Astrocyte (in vitro differentiated cells and primary cell): ENCODE measurements at regions not wholly inside any gene's neighbourhood (a gene's known extent, or its start where the extent isn't known, plus 50 kb on each side); places are given as distances from the start of the nearest gene placed in this dataset.
"Not testable (repeated sequence)": the region's sequence is repeated elsewhere in the genome, so short reads cannot be mapped to it uniquely, and the experiment has no call there.

Experiments used
- DNase-seq: peaks from one replicate; pipeline ENCODE4 v3.0.0-alpha.2; 2010; ENCODE audit warnings: low read depth
- FAIRE-seq: peaks from 2 replicates; lab custom pipeline; 2011; peaks lifted over from hg19 to GRCh38; lab: Jason Lieb, UNC
- H2AFZ ChIP-seq: 2 replicates; pipeline ENCODE4 v1.6.0; 2012; ENCODE audit warnings: low read depth, low read length, inconsistent platforms
- H3K27ac ChIP-seq: 2 replicates; pipeline ENCODE4 v1.5.1; 2011; ENCODE audit warnings: low read depth, low read length, inconsistent platforms
- H3K27me3 ChIP-seq: 2 replicates; pipeline ENCODE4 v1.6.0; 2011; ENCODE audit warnings: low read length, inconsistent platforms; ENCODE audit not compliant: insufficient read depth
- H3K36me3 ChIP-seq: 2 replicates; pipeline ENCODE4 v1.5.1; 2011; ENCODE audit warnings: low read length, inconsistent platforms; ENCODE audit not compliant: insufficient read depth
- H3K4me1 ChIP-seq: 2 replicates; pipeline ENCODE4 v1.5.1; 2011; ENCODE audit warnings: low read length, inconsistent platforms; ENCODE audit not compliant: insufficient read depth
- H3K4me2 ChIP-seq: 2 replicates; pipeline ENCODE4 v1.6.0; 2012; ENCODE audit warnings: low read length, inconsistent platforms
- H3K4me3 ChIP-seq: 2 replicates; pipeline ENCODE4 v1.5.1; 2011; ENCODE audit warnings: low read depth, mild to moderate bottlenecking, low read length, inconsistent platforms; ENCODE audit not compliant: insufficient read depth
- H3K79me2 ChIP-seq: 2 replicates; pipeline ENCODE4 v1.6.0; 2012; ENCODE audit warnings: mild to moderate bottlenecking, low read length, inconsistent platforms; ENCODE audit not compliant: insufficient read depth
- H3K9ac ChIP-seq: 2 replicates; pipeline ENCODE4 v1.6.0; 2012; ENCODE audit warnings: mild to moderate bottlenecking, low read length, inconsistent platforms
- H3K9me3 ChIP-seq: 2 replicates; pipeline ENCODE4 v1.5.1; 2012; ENCODE audit warnings: low read depth, mild to moderate bottlenecking, low read length, inconsistent platforms; ENCODE audit not compliant: insufficient read depth
- H4K20me1 ChIP-seq: 2 replicates; pipeline ENCODE4 v1.6.0; 2012; ENCODE audit warnings: low read length, inconsistent platforms; ENCODE audit not compliant: insufficient read depth
- H3K27ac Mint-ChIP-seq: one replicate; pipeline ENCODE4 v1.8.0; 2021; ENCODE audit warnings: mild to moderate bottlenecking, mixed read lengths; ENCODE audit not compliant: unreplicated experiment
- H3K27me3 Mint-ChIP-seq: one replicate; pipeline ENCODE4 v1.8.0; 2021; ENCODE audit warnings: low read depth, mixed read lengths; ENCODE audit not compliant: unreplicated experiment
- H3K36me3 Mint-ChIP-seq: one replicate; pipeline ENCODE4 v1.8.0; 2021; ENCODE audit warnings: low read depth, mixed read lengths; ENCODE audit not compliant: unreplicated experiment
- H3K4me1 Mint-ChIP-seq: one replicate; pipeline ENCODE4 v1.8.0; 2021; ENCODE audit warnings: low read depth, mixed read lengths; ENCODE audit not compliant: unreplicated experiment
- H3K4me3 Mint-ChIP-seq: one replicate; pipeline ENCODE4 v1.8.0; 2021; ENCODE audit warnings: mild to moderate bottlenecking, moderate library complexity, mixed read lengths; ENCODE audit not compliant: unreplicated experiment
- H3K9me3 Mint-ChIP-seq: one replicate; pipeline ENCODE4 v1.8.0; 2021; ENCODE audit warnings: mild to moderate bottlenecking, mixed read lengths; ENCODE audit not compliant: unreplicated experiment
- EZH2 ChIP-seq: IDR thresholded peaks from 2 replicates; pipeline ENCODE4 v1.6.1; 2012; ENCODE audit warnings: mild to moderate bottlenecking, low read length, inconsistent platforms; ENCODE audit not compliant: insufficient read depth
- TF ChIP-seq, protein P1 (sequence below): IDR thresholded peaks from 2 replicates; pipeline ENCODE4 v1.5.1; 2011; ENCODE audit warnings: low read depth, mild to moderate bottlenecking, inconsistent platforms, low read length, moderate library complexity; ENCODE audit not compliant: insufficient read depth

DNA sequence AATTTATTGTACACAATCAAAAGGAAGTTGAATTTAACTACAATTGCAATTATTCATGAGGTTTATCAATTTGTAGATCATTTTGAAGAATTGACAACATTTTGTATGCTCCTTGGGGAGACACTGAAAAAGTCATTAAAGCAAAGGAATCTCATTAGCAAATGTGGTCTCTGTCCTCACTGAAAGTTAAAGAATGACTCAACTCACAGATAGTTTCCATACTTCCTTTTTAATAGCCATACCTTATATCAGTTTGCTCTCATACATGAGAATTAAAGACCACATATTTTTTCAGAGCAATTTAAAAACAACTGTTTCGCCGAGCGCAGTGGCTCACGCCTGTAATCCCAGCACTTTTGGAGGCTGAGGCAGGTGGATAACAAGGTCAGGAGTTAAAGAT is 55.1 kb upstream of the KIF2A start:
- H3K27ac Mint-ChIP-seq, H4K20me1 ChIP-seq, H3K9ac ChIP-seq, H3K36me3 ChIP-seq, H3K4me3 Mint-ChIP-seq, H3K27ac ChIP-seq, H3K9me3 ChIP-seq, H3K36me3 Mint-ChIP-seq, H3K4me2 ChIP-seq, H3K27me3 Mint-ChIP-seq, H3K27me3 ChIP-seq, FAIRE-seq, H3K4me1 Mint-ChIP-seq, H3K79me2 ChIP-seq, H3K9me3 Mint-ChIP-seq, H3K4me3 ChIP-seq, H2AFZ ChIP-seq, H3K4me1 ChIP-seq, DNase-seq: not testable (repeated sequence)

DNA sequence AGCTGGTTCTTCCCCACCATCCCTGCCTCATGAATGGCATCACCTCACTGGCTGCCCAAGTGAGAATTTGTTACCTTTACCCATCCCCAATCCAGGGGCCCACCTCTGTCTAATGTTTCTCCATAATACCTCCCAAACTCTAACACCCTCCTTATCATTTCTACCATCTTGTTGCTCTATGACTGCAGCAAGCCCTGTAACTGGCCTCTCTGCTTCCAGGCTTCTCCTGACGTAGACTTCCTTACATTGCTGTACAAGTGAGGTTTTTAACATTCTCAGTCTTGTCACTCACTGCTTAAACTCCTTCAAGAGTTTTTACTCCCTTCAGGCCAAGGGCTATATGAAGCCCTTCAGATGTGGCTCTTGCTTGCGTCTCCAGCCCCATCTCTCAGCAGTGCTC is 53.5 kb upstream of the KIF2A start:
- not testable (repeated sequence) for H4K20me1 ChIP-seq, DNase-seq, H3K27ac ChIP-seq, H3K4me2 ChIP-seq, H3K27me3 Mint-ChIP-seq, H3K4me3 Mint-ChIP-seq, H3K9ac ChIP-seq, H3K36me3 ChIP-seq, H2AFZ ChIP-seq, FAIRE-seq, H3K4me1 Mint-ChIP-seq, H3K79me2 ChIP-seq, H3K27ac Mint-ChIP-seq, H3K9me3 ChIP-seq, H3K36me3 Mint-ChIP-seq, H3K9me3 Mint-ChIP-seq, H3K4me3 ChIP-seq, H3K27me3 ChIP-seq, H3K4me1 ChIP-seq

DNA sequence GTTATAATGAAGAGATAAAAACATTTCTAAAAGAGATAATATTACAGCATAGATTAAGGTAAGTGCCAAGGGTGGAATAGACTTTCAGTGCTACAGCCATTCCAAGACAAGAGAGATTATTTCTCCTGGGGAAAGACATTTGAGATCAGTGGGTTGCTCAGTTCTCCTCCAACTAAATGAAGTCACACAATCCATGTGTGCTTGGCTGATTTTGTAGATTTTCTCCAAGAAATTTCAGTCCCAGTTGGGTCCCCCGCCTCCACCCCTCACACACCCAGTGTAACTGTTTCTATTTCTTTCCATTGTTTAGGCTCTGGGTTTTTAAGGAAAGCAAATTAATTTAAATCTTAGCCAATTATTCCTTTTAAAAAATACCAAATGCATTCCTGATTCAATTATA is 50.5 kb upstream of the KIF2A start:
- H3K9ac ChIP-seq, H3K4me3 ChIP-seq, H3K27me3 ChIP-seq, DNase-seq, H3K79me2 ChIP-seq, H3K4me1 Mint-ChIP-seq, H3K4me2 ChIP-seq, FAIRE-seq, H3K27me3 Mint-ChIP-seq, H3K9me3 Mint-ChIP-seq, H3K36me3 ChIP-seq, H2AFZ ChIP-seq, H3K4me1 ChIP-seq, H3K4me3 Mint-ChIP-seq, H3K9me3 ChIP-seq, H3K27ac Mint-ChIP-seq, H3K27ac ChIP-seq, H4K20me1 ChIP-seq, H3K36me3 Mint-ChIP-seq: not testable (repeated sequence)

DNA sequence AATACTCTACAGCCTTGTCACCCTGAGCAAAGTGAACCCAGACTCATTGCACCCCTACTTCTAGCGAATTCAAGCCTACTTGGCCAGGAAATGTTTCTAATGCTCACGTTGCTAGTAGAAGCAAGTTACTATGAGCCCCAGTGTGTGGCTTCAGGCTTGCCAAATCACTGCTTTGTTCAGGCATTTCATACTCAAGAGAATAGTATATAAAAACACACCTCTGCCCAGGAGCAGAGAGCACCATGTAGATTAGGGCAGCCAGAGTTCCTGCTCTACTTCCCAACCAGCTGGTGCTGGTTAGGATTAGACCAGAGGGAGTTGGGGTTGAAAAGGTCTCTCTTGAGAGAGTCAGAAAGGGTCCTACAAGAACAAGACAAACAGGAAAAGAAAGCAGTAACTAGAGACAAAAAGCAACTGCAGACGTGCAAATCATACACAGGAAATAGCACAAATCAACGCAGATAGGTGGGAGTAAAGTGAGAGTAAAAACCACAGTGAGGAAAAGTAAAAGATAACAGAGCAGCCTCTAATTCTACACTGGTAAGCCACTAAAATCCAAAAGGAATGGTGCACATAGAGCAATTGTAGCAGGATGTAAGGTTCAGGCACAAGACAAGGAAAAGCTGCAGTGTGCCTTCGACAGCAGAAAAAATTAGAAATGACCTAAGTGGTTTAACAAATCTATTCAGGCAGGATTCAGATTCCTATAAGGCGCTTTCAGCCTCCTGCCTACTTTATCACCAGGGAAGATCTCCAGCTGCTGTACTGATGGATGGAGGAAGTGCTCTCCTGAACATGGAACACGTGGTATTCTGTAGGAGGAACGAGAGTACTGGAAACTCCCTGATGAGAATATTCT is 49.6 kb upstream of the KIF2A start:
- H3K4me3 Mint-ChIP-seq: no peak overlapping the region
- no peaks in the 10 kb centered on the region for H3K36me3 Mint-ChIP-seq

More for the DNA sequence above, 49.6 kb upstream of the KIF2A start:
- H3K9me3 ChIP-seq: no peaks in the 10 kb centered on the region
- H3K4me2 ChIP-seq: no peak overlapping the region
- peaks cover 6% of the 10 kb centered on the region for H3K4me1 Mint-ChIP-seq
- DNase-seq: no peak
- H3K27me3 Mint-ChIP-seq: peaks cover 3% of the 10 kb centered on the region
- H3K27ac Mint-ChIP-seq: no peak overlapping the region
- H3K79me2 ChIP-seq: no peaks in the 10 kb centered on the region
- no peaks in the 10 kb centered on the region for H4K20me1 ChIP-seq
- H3K4me3 ChIP-seq: no peak overlapping the region
- no peak overlapping the region for H3K9ac ChIP-seq
- no peaks in the 10 kb centered on the region for H3K36me3 ChIP-seq
- H3K27me3 ChIP-seq: no peaks in the 10 kb centered on the region
- TF ChIP-seq EZH2: no peak
- TF ChIP-seq, protein P1, sequence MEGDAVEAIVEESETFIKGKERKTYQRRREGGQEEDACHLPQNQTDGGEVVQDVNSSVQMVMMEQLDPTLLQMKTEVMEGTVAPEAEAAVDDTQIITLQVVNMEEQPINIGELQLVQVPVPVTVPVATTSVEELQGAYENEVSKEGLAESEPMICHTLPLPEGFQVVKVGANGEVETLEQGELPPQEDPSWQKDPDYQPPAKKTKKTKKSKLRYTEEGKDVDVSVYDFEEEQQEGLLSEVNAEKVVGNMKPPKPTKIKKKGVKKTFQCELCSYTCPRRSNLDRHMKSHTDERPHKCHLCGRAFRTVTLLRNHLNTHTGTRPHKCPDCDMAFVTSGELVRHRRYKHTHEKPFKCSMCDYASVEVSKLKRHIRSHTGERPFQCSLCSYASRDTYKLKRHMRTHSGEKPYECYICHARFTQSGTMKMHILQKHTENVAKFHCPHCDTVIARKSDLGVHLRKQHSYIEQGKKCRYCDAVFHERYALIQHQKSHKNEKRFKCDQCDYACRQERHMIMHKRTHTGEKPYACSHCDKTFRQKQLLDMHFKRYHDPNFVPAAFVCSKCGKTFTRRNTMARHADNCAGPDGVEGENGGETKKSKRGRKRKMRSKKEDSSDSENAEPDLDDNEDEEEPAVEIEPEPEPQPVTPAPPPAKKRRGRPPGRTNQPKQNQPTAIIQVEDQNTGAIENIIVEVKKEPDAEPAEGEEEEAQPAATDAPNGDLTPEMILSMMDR: no peak
- H3K4me1 ChIP-seq: no peaks in the 10 kb centered on the region
- no peak overlapping the region for H2AFZ ChIP-seq
- no peak for FAIRE-seq
- no peak overlapping the region for H3K27ac ChIP-seq
- no peaks in the 10 kb centered on the region for H3K9me3 Mint-ChIP-seq
